ENCODE measurements at regions not wholly inside any gene's neighbourhood (a gene's known extent, or its start where the extent isn't known, plus 50 kb on each side); places are given as distances from the start of the nearest gene placed in this dataset.
"Not testable (repeated sequence)": the region's sequence is repeated elsewhere in the genome, so short reads cannot be mapped to it uniquely, and the experiment has no call there.

DNA sequence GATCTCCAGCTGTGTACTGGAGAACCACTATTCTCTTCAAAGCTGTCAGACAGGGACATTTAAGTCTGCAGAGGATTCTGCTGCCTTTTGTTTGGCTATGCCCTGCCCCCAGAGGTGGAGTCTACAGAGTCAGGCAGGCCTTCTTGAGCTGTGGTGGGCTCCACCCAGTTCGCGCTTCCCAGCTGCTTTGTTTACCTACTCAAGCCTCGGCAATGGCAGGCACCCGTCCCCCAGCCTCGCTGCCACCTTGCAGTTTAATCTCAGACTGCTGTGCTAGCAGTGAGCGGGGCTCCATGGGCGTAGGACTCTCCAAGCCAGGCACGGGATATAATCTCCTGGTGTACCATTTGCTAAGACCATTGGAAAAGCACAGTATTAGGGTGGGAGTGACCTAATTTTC, 145.5 kb downstream of the LAS1L start:
- BruUV-seq (replicated peaks); RAD21 ChIA-PET (ENCODE audit: unreplicated experiment); H3K4me2 ChIP-seq (ENCODE audit: control insufficient read depth, insufficient read depth); H3K27me3 ChIP-seq (replicated peaks in 1 of 2; ENCODE audit: control insufficient read depth in 2 of 2, insufficient read depth in 2 of 2, low read length in 1 of 2); H3K4me1 ChIP-seq (ENCODE audit: control insufficient read depth, insufficient read depth, low read length); H3K27ac ChIP-seq (ENCODE audit: control insufficient read depth, insufficient read depth); H2AFZ ChIP-seq (ENCODE audit: control insufficient read depth, low read depth, low read length); DNase-seq (ENCODE audit: low read depth, low spot score); H4K20me1 ChIP-seq (ENCODE audit: control insufficient read depth, insufficient read depth); H3K36me3 ChIP-seq (ENCODE audit: control insufficient read depth in 2 of 2, insufficient read depth in 2 of 2, low read length in 1 of 2); H3K4me3 ChIP-seq; H3K79me2 ChIP-seq (ENCODE audit: control insufficient read depth, insufficient read depth, low read length); POLR2A ChIA-PET; intact Hi-C loops (cut with micrococcal nuclease; ENCODE audit: unreplicated experiment); FAIRE-seq; H3K9ac ChIP-seq (ENCODE audit: control insufficient read depth, insufficient read depth, low read length); in situ Hi-C loops (cut with MboI); H3K9me3 ChIP-seq (replicated peaks; ENCODE audit: control insufficient read depth, insufficient read depth, low read length); SMC1A ChIA-PET (ENCODE audit: uncharacterized antibody, unreplicated experiment); ATAC-seq; CTCF ChIA-PET: not testable (repeated sequence)
- 30% methylated on average over 8 of the region's 8 CpGs for WGBS (ENCODE audit: insufficient coverage, insufficient replicate concordance, low lambda C conversion rate, missing lambda C conversion rate)
